Liver (tissue), 8 donors: ENCODE measurements at regions not wholly inside any gene's neighbourhood (a gene's known extent, or its start where the extent isn't known, plus 50 kb on each side); places are given as distances from the start of the nearest gene placed in this dataset.

Source experiments
- DNase-seq: peaks from one replicate; pipeline ENCODE4 v3.0.0-alpha.2; 2017; ENCODE audit warnings: low spot score
- H3K27ac ChIP-seq, 2 donors: one replicate each; pipeline ENCODE4 v1.7.0; 2013; ENCODE audit warnings: inconsistent platforms in 2 of 2, low read length in 2 of 2, control low read depth in 1 of 2, low read depth in 1 of 2, mild to moderate bottlenecking in 1 of 2
- H3K27me3 ChIP-seq, 4 donors: one replicate each; pipeline versions ENCODE4 v1.6.1 to v1.7.0; 2013; ENCODE audit warnings: low read length in 3 of 4, inconsistent platforms in 1 of 4, mild to moderate bottlenecking in 1 of 4, moderate library complexity in 1 of 4; ENCODE audit not compliant: control insufficient read depth in 4 of 4, insufficient read depth in 4 of 4
- H3K36me3 ChIP-seq, 4 donors: one replicate each; pipeline versions ENCODE4 v1.6.1 to v1.7.0; 2013; ENCODE audit warnings: low read length in 3 of 4, mild to moderate bottlenecking in 3 of 4, low read depth in 1 of 4, moderate library complexity in 1 of 4; ENCODE audit not compliant: control insufficient read depth in 4 of 4, insufficient read depth in 3 of 4
- H3K4me1 ChIP-seq, 4 donors: one replicate each; pipeline versions ENCODE4 v1.6.1 to v1.7.0; 2013; ENCODE audit warnings: low read length in 3 of 4, mild to moderate bottlenecking in 3 of 4, moderate library complexity in 1 of 4; ENCODE audit not compliant: control insufficient read depth in 4 of 4, insufficient read depth in 4 of 4
- H3K4me3 ChIP-seq, 3 donors: one replicate each; pipeline versions ENCODE4 v1.6.1 to v1.7.0; 2013; ENCODE audit warnings: low read length in 3 of 3, control low read depth in 1 of 3, low read depth in 1 of 3, mild to moderate bottlenecking in 1 of 3
- H3K9ac ChIP-seq, 2 donors: one replicate each; pipeline ENCODE4 v1.7.0; 2013; ENCODE audit warnings: low read length in 2 of 2, mild to moderate bottlenecking in 2 of 2, moderate library complexity in 2 of 2, control low read depth in 1 of 2, low read depth in 1 of 2
- H3K9me3 ChIP-seq, 4 donors: one replicate each; pipeline versions ENCODE4 v1.6.1 to v1.7.0; 2013; ENCODE audit warnings: low read length in 3 of 4; ENCODE audit not compliant: control insufficient read depth in 4 of 4
- EGR1 ChIP-seq, 2 donors: IDR thresholded peaks; 2 replicates each; pipeline ENCODE4 v1.6.1; 2016 to 2018; ENCODE audit warnings: antibody characterized with exemption in 2 of 2, low read depth in 2 of 2
- FOXA1 ChIP-seq: IDR thresholded peaks from 2 replicates; pipeline ENCODE4 v1.6.1; 2016; ENCODE audit warnings: antibody characterized with exemption
- GABPA ChIP-seq, 2 donors: IDR thresholded peaks in 1 of 2; conservative IDR thresholded peaks in 1 of 2; 2 replicates each; pipeline ENCODE4 v1.6.1; 2016; ENCODE audit warnings: antibody characterized with exemption in 2 of 2, mild to moderate bottlenecking in 1 of 2, moderate library complexity in 1 of 2
- HNF4A ChIP-seq, 2 donors: conservative IDR thresholded peaks; 2 replicates each; pipeline ENCODE4 v1.6.1; 2016; ENCODE audit warnings: antibody characterized with exemption in 2 of 2, mild to moderate bottlenecking in 2 of 2
- NR2F2 ChIP-seq: IDR thresholded peaks from 2 replicates; pipeline ENCODE4 v1.6.1; 2016; ENCODE audit warnings: antibody characterized with exemption
- RAD21 ChIP-seq, 2 donors: IDR thresholded peaks; 2 replicates each; pipeline ENCODE4 v1.6.1; 2016; ENCODE audit warnings: antibody characterized with exemption in 2 of 2, mild to moderate bottlenecking in 2 of 2
- RXRA ChIP-seq, 2 donors: IDR thresholded peaks; 2 replicates each; pipeline ENCODE4 v1.6.1; 2017 to 2018; ENCODE audit warnings: antibody characterized with exemption in 2 of 2, mild to moderate bottlenecking in 1 of 2
- SP1 ChIP-seq: IDR thresholded peaks from 2 replicates; pipeline ENCODE4 v1.6.1; 2018; ENCODE audit warnings: antibody characterized with exemption, mild to moderate bottlenecking
- YY1 ChIP-seq: IDR thresholded peaks from 2 replicates; pipeline ENCODE4 v1.6.1; 2016; ENCODE audit warnings: antibody characterized with exemption, mild to moderate bottlenecking
- WGBS: extraction: QIAGEN DNeasy Blood & Tissue Kit; methylation state at CpG from one replicate; pipeline ENCODE4 v1.1.7; 2013; 5-methylcytosine and 5-hydroxymethylcytosine counted together
- TF ChIP-seq, protein P1 (sequence below): IDR thresholded peaks from 2 replicates; pipeline ENCODE4 v1.6.1; 2016; ENCODE audit warnings: antibody characterized with exemption
- TF ChIP-seq, protein P2 (sequence below): IDR thresholded peaks from 2 replicates; pipeline ENCODE4 v1.6.1; 2016; ENCODE audit warnings: antibody characterized with exemption
- TF ChIP-seq, protein P3 (sequence below): IDR thresholded peaks from 2 replicates; pipeline ENCODE4 v1.6.1; 2016; ENCODE audit warnings: antibody characterized with exemption
- TF ChIP-seq, protein P4 (sequence below): fragments of 150-350 bp; IDR thresholded peaks from 2 replicates; pipeline ENCODE4 v1.5.1; 2017; ENCODE audit warnings: improper control_type of control experiment, low read depth, low read length; ENCODE audit not compliant: missing input control
- TF ChIP-seq, protein P5 (sequence below): IDR thresholded peaks from 2 replicates; pipeline ENCODE4 v1.6.1; 2016; ENCODE audit warnings: antibody characterized with exemption, mild to moderate bottlenecking
- donor health status: healthy.
- donor health status: healthy.
- donor health status: healthy.
- donor health status: healthy.
- donor health status: healthy.

DNA sequence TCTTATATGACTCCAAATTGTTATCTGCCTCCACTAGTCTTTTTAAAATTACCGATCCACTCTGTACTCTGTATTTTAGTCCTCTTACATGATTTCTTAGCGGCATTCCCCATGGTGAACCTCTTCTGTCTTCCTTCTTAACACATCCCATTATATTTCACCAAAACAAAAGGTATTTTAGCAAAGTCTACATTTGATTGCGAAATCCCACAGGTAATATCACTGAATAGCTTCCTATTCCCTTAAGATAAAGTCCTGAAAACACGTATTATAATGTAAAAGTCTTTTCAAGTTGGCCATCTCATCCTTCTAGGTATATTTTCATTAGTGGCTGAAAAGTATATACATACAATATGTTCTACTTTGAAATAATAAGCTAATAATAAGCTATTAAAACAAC, 2016.0 kb upstream of the IGFBP7 start:
- no peak overlapping the region for H3K9ac ChIP-seq
- H3K9me3 ChIP-seq = no peaks in the 10 kb centered on the region
- DNase-seq = no peak
- no peak overlapping the region for H3K4me3 ChIP-seq
- H3K36me3 ChIP-seq = no peaks in the 10 kb centered on the region
- no peak overlapping the region for H3K27ac ChIP-seq
- TF ChIP-seq FOXA1 = no peak
- TF ChIP-seq, protein P1, sequence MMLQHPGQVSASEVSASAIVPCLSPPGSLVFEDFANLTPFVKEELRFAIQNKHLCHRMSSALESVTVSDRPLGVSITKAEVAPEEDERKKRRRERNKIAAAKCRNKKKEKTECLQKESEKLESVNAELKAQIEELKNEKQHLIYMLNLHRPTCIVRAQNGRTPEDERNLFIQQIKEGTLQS = no peak
- TF ChIP-seq NR2F2 = no peak
- TF ChIP-seq RAD21 (IDR thresholded peaks at IDR 0.05) = no peak
- TF ChIP-seq EGR1 (IDR thresholded peaks at IDR 0.05; ENCODE audit: low read depth in 2 of 2) = no peak
- TF ChIP-seq YY1 = no peak
- TF ChIP-seq HNF4A (conservative IDR thresholded peaks at IDR 0.05) = no peak
- H3K27me3 ChIP-seq = no peaks in the 10 kb centered on the region
- H3K4me1 ChIP-seq = no peaks in the 10 kb centered on the region
- WGBS = 75% methylated on average over 4 of the region's 4 CpGs

DNA sequence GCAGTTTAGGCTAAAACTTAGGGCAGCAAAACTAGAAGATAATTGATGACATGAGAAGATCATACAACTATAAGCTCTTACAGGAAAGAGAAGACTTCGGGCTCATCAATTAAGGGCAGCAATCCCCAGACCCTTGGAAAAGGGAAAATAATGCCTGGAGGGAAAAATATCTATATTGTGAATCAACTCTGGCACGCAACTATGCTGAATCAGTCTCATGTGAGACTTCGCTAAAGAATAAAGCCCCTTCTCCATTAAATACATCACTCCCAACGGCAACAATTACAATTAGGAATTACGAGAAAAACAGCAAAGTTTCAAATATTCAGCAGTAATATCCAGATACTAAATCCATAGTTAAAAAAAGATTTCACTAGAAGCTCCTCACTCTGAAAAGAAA, 2016.8 kb upstream of the IGFBP7 start:
- WGBS = 72% methylated on average over 5 of the region's 5 CpGs
- Histone ChIP-seq H3K27me3 (no peaks in the 10 kb centered on the region), H3K4me1 (no peaks in the 10 kb centered on the region), H3K9ac (no peak overlapping the region), H3K27ac (no peak overlapping the region), H3K36me3 (no peaks in the 10 kb centered on the region), H3K4me3 (no peak overlapping the region), H3K9me3 (no peaks in the 10 kb centered on the region)
- no peak for DNase-seq
- no peak for TF ChIP-seq RXRA (IDR thresholded peaks at IDR 0.05)
- no peak for TF ChIP-seq FOXA1

DNA sequence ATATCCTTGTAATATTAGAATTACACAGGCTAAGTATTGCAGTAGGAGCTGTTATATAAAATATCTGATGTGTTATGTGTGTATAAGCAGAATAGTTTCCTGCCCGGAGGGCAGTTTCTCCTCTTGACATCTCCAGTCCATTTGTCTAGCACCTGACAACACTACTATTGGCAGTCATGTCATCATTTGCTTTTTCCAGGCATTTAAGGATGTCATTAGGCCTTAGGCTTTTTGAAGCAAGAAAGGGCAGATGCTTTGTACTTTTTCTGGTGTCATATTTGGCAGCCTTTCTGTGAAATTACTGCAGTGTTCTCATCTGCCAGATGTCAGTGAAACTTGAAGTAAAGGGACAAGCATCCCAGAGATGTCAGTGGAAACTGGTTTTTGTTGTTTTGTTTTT, 2017.6 kb upstream of the IGFBP7 start:
- Histone ChIP-seq H3K4me1 (no peaks in the 10 kb centered on the region), H3K27ac (no peak overlapping the region), H3K9ac (no peak overlapping the region), H3K9me3 (no peaks in the 10 kb centered on the region), H3K36me3 (no peaks in the 10 kb centered on the region), H3K4me3 (no peak overlapping the region), H3K27me3 (no peaks in the 10 kb centered on the region)
- TF ChIP-seq GABPA (IDR thresholded peaks at IDR 0.05 in 1 of 2, conservative IDR thresholded peaks at IDR 0.05 in 1 of 2) = no peak
- no peak for TF ChIP-seq RXRA (IDR thresholded peaks at IDR 0.05)
- TF ChIP-seq, protein P2, sequence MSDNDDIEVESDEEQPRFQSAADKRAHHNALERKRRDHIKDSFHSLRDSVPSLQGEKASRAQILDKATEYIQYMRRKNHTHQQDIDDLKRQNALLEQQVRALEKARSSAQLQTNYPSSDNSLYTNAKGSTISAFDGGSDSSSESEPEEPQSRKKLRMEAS = no peak
- TF ChIP-seq RAD21 (IDR thresholded peaks at IDR 0.05) = no peak
- no peak for TF ChIP-seq FOXA1
- 74% methylated on average over 1 of the region's 1 CpG for WGBS
- no peak for DNase-seq

DNA sequence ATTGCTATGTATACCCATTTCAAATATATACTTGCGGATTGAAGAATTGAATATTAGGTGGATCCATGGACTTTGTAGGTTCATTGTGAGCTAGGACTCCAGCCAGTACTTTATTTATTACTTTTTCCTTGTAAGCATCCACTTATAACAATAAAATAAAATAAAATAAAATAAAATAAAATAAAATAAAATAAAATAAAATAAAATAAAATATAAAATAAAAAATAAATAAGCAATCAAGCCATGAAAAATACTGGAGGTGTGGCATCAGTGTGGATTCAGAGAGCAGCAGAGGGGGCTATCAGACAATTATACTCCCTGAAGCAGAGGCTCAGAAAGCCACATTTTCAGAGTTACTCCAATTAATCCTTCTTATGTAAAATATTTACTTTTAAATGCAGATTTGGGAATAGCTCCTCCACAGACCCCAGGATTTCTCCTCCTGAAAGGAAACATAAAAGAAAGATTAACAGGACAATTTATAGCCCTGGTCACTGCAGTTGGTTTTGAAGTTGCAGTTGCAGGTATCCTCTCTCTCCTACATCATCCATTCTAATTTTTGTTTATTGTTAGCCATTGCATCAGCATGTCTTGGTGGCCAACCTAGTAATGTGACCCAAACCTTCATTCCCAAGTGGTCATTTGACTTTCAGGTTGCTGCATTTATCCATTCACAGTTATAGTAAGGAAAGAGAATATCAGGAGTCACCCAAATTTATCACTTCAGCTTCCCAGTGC, 2025.2 kb upstream of the IGFBP7 start:
- no peaks in the 10 kb centered on the region for H3K27me3 ChIP-seq
- DNase-seq = no peak
- WGBS = 84% methylated on average over 1 of the region's 1 CpG
- no peak overlapping the region for H3K27ac ChIP-seq
- no peak overlapping the region for H3K4me3 ChIP-seq
- no peaks in the 10 kb centered on the region for H3K9me3 ChIP-seq
- H3K9ac ChIP-seq = no peak overlapping the region
- no peaks in the 10 kb centered on the region for H3K36me3 ChIP-seq
- H3K4me1 ChIP-seq = no peaks in the 10 kb centered on the region
- TF ChIP-seq, protein P3, sequence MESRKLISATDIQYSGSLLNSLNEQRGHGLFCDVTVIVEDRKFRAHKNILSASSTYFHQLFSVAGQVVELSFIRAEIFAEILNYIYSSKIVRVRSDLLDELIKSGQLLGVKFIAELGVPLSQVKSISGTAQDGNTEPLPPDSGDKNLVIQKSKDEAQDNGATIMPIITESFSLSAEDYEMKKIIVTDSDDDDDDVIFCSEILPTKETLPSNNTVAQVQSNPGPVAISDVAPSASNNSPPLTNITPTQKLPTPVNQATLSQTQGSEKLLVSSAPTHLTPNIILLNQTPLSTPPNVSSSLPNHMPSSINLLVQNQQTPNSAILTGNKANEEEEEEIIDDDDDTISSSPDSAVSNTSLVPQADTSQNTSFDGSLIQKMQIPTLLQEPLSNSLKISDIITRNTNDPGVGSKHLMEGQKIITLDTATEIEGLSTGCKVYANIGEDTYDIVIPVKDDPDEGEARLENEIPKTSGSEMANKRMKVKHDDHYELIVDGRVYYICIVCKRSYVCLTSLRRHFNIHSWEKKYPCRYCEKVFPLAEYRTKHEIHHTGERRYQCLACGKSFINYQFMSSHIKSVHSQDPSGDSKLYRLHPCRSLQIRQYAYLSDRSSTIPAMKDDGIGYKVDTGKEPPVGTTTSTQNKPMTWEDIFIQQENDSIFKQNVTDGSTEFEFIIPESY = no peak
- TF ChIP-seq RAD21 (IDR thresholded peaks at IDR 0.05) = no peak
- TF ChIP-seq, protein P4, sequence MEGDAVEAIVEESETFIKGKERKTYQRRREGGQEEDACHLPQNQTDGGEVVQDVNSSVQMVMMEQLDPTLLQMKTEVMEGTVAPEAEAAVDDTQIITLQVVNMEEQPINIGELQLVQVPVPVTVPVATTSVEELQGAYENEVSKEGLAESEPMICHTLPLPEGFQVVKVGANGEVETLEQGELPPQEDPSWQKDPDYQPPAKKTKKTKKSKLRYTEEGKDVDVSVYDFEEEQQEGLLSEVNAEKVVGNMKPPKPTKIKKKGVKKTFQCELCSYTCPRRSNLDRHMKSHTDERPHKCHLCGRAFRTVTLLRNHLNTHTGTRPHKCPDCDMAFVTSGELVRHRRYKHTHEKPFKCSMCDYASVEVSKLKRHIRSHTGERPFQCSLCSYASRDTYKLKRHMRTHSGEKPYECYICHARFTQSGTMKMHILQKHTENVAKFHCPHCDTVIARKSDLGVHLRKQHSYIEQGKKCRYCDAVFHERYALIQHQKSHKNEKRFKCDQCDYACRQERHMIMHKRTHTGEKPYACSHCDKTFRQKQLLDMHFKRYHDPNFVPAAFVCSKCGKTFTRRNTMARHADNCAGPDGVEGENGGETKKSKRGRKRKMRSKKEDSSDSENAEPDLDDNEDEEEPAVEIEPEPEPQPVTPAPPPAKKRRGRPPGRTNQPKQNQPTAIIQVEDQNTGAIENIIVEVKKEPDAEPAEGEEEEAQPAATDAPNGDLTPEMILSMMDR = no peak
- TF ChIP-seq SP1 = no peak
- TF ChIP-seq, protein P5, sequence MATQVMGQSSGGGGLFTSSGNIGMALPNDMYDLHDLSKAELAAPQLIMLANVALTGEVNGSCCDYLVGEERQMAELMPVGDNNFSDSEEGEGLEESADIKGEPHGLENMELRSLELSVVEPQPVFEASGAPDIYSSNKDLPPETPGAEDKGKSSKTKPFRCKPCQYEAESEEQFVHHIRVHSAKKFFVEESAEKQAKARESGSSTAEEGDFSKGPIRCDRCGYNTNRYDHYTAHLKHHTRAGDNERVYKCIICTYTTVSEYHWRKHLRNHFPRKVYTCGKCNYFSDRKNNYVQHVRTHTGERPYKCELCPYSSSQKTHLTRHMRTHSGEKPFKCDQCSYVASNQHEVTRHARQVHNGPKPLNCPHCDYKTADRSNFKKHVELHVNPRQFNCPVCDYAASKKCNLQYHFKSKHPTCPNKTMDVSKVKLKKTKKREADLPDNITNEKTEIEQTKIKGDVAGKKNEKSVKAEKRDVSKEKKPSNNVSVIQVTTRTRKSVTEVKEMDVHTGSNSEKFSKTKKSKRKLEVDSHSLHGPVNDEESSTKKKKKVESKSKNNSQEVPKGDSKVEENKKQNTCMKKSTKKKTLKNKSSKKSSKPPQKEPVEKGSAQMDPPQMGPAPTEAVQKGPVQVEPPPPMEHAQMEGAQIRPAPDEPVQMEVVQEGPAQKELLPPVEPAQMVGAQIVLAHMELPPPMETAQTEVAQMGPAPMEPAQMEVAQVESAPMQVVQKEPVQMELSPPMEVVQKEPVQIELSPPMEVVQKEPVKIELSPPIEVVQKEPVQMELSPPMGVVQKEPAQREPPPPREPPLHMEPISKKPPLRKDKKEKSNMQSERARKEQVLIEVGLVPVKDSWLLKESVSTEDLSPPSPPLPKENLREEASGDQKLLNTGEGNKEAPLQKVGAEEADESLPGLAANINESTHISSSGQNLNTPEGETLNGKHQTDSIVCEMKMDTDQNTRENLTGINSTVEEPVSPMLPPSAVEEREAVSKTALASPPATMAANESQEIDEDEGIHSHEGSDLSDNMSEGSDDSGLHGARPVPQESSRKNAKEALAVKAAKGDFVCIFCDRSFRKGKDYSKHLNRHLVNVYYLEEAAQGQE = no peak
- TF ChIP-seq RXRA (IDR thresholded peaks at IDR 0.05) = no peak
- TF ChIP-seq NR2F2 = no peak
- TF ChIP-seq, protein P2 = no peak
- TF ChIP-seq EGR1 (IDR thresholded peaks at IDR 0.05; ENCODE audit: low read depth in 2 of 2) = no peak
